HEK293T (cell line): ENCODE measurements at regions not wholly inside any gene's neighbourhood (a gene's known extent, or its start where the extent isn't known, plus 50 kb on each side); places are given as distances from the start of the nearest gene placed in this dataset.

Experiments used
- ELF4 ChIP-seq: fragments of 450-650 bp; IDR thresholded peaks from 2 replicates; pipeline ENCODE4 v1.6.1; 2017; ENCODE audit warnings: antibody characterized with exemption
- FOXA1 ChIP-seq: fragments of 450-650 bp; IDR thresholded peaks from 2 replicates; pipeline ENCODE4 v1.6.1; 2016; ENCODE audit warnings: mild to moderate bottlenecking
- FOXM1 ChIP-seq: fragments of 450-650 bp; IDR thresholded peaks from 2 replicates; pipeline ENCODE4 v1.6.1; 2017; ENCODE audit warnings: mild to moderate bottlenecking, borderline replicate concordance
- SP1 ChIP-seq: fragments of 450-650 bp; IDR thresholded peaks from 2 replicates; pipeline ENCODE4 v1.6.1; 2017
- TF ChIP-seq, protein P1 (sequence below): fragments of 450-650 bp; IDR thresholded peaks from 2 replicates; pipeline ENCODE4 v1.6.1; 2016

- TF ChIP-seq FOXM1 (no peak), ELF4 (no peak), FOXA1 (no peak), SP1 (no peak)
- TF ChIP-seq, protein P1, sequence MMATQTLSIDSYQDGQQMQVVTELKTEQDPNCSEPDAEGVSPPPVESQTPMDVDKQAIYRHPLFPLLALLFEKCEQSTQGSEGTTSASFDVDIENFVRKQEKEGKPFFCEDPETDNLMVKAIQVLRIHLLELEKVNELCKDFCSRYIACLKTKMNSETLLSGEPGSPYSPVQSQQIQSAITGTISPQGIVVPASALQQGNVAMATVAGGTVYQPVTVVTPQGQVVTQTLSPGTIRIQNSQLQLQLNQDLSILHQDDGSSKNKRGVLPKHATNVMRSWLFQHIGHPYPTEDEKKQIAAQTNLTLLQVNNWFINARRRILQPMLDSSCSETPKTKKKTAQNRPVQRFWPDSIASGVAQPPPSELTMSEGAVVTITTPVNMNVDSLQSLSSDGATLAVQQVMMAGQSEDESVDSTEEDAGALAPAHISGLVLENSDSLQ, result no peak
These were observed 1247.6 kb upstream of the TMEFF2 start for GRCh38 chr2:193442293-193442692.
